ENCODE measurements at regions not wholly inside any gene's neighbourhood (a gene's known extent, or its start where the extent isn't known, plus 50 kb on each side); places are given as distances from the start of the nearest gene placed in this dataset.

GRCh38 chr20:48224533-48225050, 439.3 kb upstream of the SULF2 start:
- TF ChIP-seq, protein P1, sequence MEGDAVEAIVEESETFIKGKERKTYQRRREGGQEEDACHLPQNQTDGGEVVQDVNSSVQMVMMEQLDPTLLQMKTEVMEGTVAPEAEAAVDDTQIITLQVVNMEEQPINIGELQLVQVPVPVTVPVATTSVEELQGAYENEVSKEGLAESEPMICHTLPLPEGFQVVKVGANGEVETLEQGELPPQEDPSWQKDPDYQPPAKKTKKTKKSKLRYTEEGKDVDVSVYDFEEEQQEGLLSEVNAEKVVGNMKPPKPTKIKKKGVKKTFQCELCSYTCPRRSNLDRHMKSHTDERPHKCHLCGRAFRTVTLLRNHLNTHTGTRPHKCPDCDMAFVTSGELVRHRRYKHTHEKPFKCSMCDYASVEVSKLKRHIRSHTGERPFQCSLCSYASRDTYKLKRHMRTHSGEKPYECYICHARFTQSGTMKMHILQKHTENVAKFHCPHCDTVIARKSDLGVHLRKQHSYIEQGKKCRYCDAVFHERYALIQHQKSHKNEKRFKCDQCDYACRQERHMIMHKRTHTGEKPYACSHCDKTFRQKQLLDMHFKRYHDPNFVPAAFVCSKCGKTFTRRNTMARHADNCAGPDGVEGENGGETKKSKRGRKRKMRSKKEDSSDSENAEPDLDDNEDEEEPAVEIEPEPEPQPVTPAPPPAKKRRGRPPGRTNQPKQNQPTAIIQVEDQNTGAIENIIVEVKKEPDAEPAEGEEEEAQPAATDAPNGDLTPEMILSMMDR (IDR thresholded peaks at IDR 0.05): no peak
- TF ChIP-seq ZBTB21 (CRISPR knock-in tag; IDR thresholded peaks at IDR 0.05; ENCODE audit: borderline replicate concordance) (no peak), CBFB (CRISPR knock-in tag; IDR thresholded peaks at IDR 0.05; ENCODE audit: low read depth) (no peak), ZNF138 (CRISPR knock-in tag; conservative IDR thresholded peaks at IDR 0.05) (no peak), FOXP4 (CRISPR knock-in tag; IDR thresholded peaks at IDR 0.05) (no peak), IRF2 (CRISPR knock-in tag; IDR thresholded peaks at IDR 0.05; ENCODE audit: borderline replicate concordance, low read depth) (no peak), PREB (CRISPR knock-in tag; IDR thresholded peaks at IDR 0.05; ENCODE audit: borderline replicate concordance) (no peak), TEAD4 (CRISPR knock-in tag; IDR thresholded peaks at IDR 0.05) (no peak), ZNF263 (CRISPR knock-in tag; IDR thresholded peaks at IDR 0.05; ENCODE audit: low read depth) (no peak), NFYB (CRISPR knock-in tag; conservative IDR thresholded peaks at IDR 0.05; ENCODE audit: low read depth) (no peak), NR1H2 (CRISPR knock-in tag; IDR thresholded peaks at IDR 0.05) (no peak), ZNF317 (CRISPR knock-in tag; IDR thresholded peaks at IDR 0.05; ENCODE audit: borderline replicate concordance, low read depth) (no peak), CREB1 (CRISPR knock-in tag; IDR thresholded peaks at IDR 0.05) (no peak)
- TF ChIP-seq, protein P2, sequence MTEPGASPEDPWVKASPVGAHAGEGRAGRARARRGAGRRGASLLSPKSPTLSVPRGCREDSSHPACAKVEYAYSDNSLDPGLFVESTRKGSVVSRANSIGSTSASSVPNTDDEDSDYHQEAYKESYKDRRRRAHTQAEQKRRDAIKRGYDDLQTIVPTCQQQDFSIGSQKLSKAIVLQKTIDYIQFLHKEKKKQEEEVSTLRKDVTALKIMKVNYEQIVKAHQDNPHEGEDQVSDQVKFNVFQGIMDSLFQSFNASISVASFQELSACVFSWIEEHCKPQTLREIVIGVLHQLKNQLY (CRISPR knock-in tag; IDR thresholded peaks at IDR 0.05): no peak
